GM23248 (cell line): ENCODE measurements at regions not wholly inside any gene's neighbourhood (a gene's known extent, or its start where the extent isn't known, plus 50 kb on each side); places are given as distances from the start of the nearest gene placed in this dataset.

Experiments
- EZH2 ChIP-seq: fragments of 200-600 bp; sonication (generic); IDR thresholded peaks from 2 replicates; pipeline ENCODE4 v1.6.1; 2018; ENCODE audit warnings: antibody characterized with exemption, mild to moderate bottlenecking; ENCODE audit not compliant: insufficient read depth, poor library complexity, severe bottlenecking
- EZH2phosphoT487 ChIP-seq: fragments of 200-600 bp; sonication (generic); IDR thresholded peaks from 2 replicates; pipeline ENCODE4 v1.6.1; 2018; ENCODE audit warnings: antibody characterized with exemption, moderate library complexity, mild to moderate bottlenecking, low read depth; ENCODE audit not compliant: insufficient read depth

DNA sequence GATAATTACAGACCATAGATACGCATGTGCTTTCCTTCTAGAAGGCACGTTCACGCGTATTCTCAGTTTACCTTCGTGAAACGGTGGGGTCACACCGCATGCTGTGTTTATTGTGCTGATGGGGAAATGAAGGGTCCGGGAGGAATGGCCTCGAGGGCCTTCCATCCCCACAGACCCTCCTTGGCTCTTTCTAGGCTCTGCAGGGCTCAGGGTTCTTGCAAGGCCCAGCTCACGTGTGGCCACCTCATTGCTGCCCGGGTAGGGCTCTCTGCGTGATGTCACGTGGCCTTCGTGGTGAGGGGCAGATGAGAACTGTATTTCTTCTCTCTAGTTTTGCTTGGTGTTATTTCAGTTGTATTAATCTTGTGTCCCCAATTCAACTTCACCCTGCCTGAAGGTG lies 133.5 kb upstream of the ALKAL2 start:
- TF ChIP-seq EZH2phosphoT487 (no peak), EZH2 (no peak)
